GM12874 (cell line): ENCODE measurements at regions not wholly inside any gene's neighbourhood (a gene's known extent, or its start where the extent isn't known, plus 50 kb on each side); places are given as distances from the start of the nearest gene placed in this dataset.

Experiments
- CTCF ChIP-seq: IDR thresholded peaks from 2 replicates; pipeline ENCODE4 v1.5.1; 2011; ENCODE audit warnings: low read depth, mild to moderate bottlenecking, control low read depth, low read length, moderate library complexity; ENCODE audit not compliant: insufficient read depth

DNA sequence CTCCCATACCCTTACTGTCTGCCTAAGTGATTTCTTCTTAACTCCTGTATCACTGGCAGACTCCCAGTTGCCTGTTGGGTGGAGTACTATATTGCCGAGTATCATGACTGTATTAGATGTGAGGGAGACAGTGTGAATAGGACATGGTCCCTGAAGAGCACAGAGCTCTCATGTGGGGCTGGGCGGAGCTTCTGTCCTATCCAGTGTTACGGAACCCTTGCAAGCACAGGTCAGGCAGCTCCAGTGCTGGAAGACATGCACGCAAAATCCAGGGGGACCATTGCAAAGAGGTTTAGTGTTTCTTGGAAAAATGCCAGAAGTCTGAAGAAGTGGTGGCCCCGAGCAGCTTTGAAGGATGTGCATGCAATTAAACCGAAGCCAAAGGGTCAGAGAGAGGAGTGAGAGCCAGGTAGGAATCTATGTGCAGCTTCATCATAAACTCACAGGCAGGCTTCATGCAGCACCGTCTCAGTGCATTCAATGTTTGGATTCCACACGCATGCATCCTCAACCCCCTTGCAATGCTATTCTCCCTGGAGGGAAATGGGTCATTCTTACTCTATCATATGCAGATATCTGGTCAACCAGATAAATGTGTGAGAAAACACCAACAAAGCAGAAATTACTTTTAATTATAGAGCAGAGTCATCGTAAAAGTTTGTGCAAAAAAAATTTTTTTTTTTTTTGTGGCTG, 49.7 kb upstream of the DHRSX start:
- no peak for TF ChIP-seq CTCF
